CD4-positive, alpha-beta T cell treated with Interleukin-10 for 1 hour (primary cell): ENCODE measurements at regions not wholly inside any gene's neighbourhood (a gene's known extent, or its start where the extent isn't known, plus 50 kb on each side); places are given as distances from the start of the nearest gene placed in this dataset.

Experiments
- DNase-seq: peaks from one replicate; pipeline ENCODE4 v3.0.0-alpha.2; 2020

- no peak for DNase-seq
Measured at GRCh38 chr10:113423981-113424721, 128.7 kb upstream of the HABP2 start.

GRCh38 chr10:113425008-113425407, 127.8 kb upstream of the HABP2 start:
- no peak for DNase-seq

GRCh38 chr10:113425541-113425951, 127.3 kb upstream of the HABP2 start:
- DNase-seq = no peak

GRCh38 chr10:113426181-113426877, 126.5 kb upstream of the HABP2 start:
- DNase-seq = no peak

- no peak for DNase-seq
Measured at GRCh38 chr10:113427236-113427735, 125.6 kb upstream of the HABP2 start.

- DNase-seq = no peak
Measured at GRCh38 chr10:113427811-113428558, 124.9 kb upstream of the HABP2 start.

GRCh38 chr10:113430634-113431397, 122.0 kb upstream of the HABP2 start:
- no peak for DNase-seq

GRCh38 chr10:113431398-113432160, 121.3 kb upstream of the HABP2 start:
- DNase-seq = no peak

- no peak for DNase-seq
Measured at GRCh38 chr10:113433711-113434110, 119.1 kb upstream of the HABP2 start.

GRCh38 chr10:113434315-113434714, 118.5 kb upstream of the HABP2 start:
- DNase-seq = no peak

- DNase-seq = no peak
Measured at GRCh38 chr10:113434950-113435349, 117.9 kb upstream of the HABP2 start.

- no peak for DNase-seq
Measured at GRCh38 chr10:113435881-113436280, 117.0 kb upstream of the HABP2 start.

- no peak for DNase-seq
Measured at GRCh38 chr10:113436851-113437250, 116.0 kb upstream of the HABP2 start.

- no peak for DNase-seq
Measured at GRCh38 chr10:113438652-113439051, 114.2 kb upstream of the HABP2 start.

- DNase-seq = no peak
Measured at GRCh38 chr10:113441220-113441619, 111.6 kb upstream of the HABP2 start.

- no peak for DNase-seq
Measured at GRCh38 chr10:113441686-113442270, 111.1 kb upstream of the HABP2 start.

GRCh38 chr10:113442336-113442735, 110.5 kb upstream of the HABP2 start:
- no peak for DNase-seq

GRCh38 chr10:113443141-113443925, 109.5 kb upstream of the HABP2 start:
- DNase-seq = no peak

- no peak for DNase-seq
Measured at GRCh38 chr10:113444766-113445365, 108.0 kb upstream of the HABP2 start.

- no peak for DNase-seq
Measured at GRCh38 chr10:113445736-113446135, 107.1 kb upstream of the HABP2 start.
